Stomach smooth muscle (tissue), 2 donors: ENCODE measurements at regions not wholly inside any gene's neighbourhood (a gene's known extent, or its start where the extent isn't known, plus 50 kb on each side); places are given as distances from the start of the nearest gene placed in this dataset.

ENCODE experiments used
- H3K27ac ChIP-seq: one replicate; pipeline ENCODE4 v1.7.0; 2013; ENCODE audit warnings: mild to moderate bottlenecking, low read length, inconsistent platforms
- H3K27me3 ChIP-seq, 2 donors: one replicate each; pipeline ENCODE4 v1.7.0; 2013; ENCODE audit warnings: low read length in 2 of 2; ENCODE audit not compliant: insufficient read depth in 2 of 2, control insufficient read depth in 1 of 2
- H3K36me3 ChIP-seq, 2 donors: one replicate each; pipeline ENCODE4 v1.7.0; 2013; ENCODE audit warnings: low read length in 2 of 2; ENCODE audit not compliant: control insufficient read depth in 2 of 2, insufficient read depth in 2 of 2
- H3K4me1 ChIP-seq: one replicate; pipeline ENCODE4 v1.7.0; 2013; ENCODE audit warnings: low read length; ENCODE audit not compliant: control insufficient read depth, insufficient read depth
- H3K4me3 ChIP-seq, 2 donors: one replicate each; pipeline ENCODE4 v1.7.0; 2013; ENCODE audit warnings: low read length in 2 of 2
- H3K9ac ChIP-seq, 2 donors: one replicate each; pipeline ENCODE4 v1.7.0; 2013; ENCODE audit warnings: low read length in 2 of 2, mild to moderate bottlenecking in 1 of 2
- H3K9me3 ChIP-seq, 2 donors: one replicate each; pipeline ENCODE4 v1.7.0; 2013; ENCODE audit warnings: low read length in 2 of 2; ENCODE audit not compliant: control insufficient read depth in 2 of 2
- donor health status: healthy.
- donor health status: Pancreatic carcinoma.

- Histone ChIP-seq H3K9me3 (peaks cover 0 to 4% of the 10 kb centered on the region in 2 donors), H3K36me3 (no peaks in the 10 kb centered on the region), H3K27me3 (no peaks in the 10 kb centered on the region)
These were observed 243.9 kb downstream of the IRX2 start for GRCh38 chr5:2507611-2508010.

GRCh38 chr5:2506603-2507002 is 244.9 kb downstream of the IRX2 start:
- Histone ChIP-seq H3K4me1 (no peaks in the 10 kb centered on the region), H3K9me3 (peaks cover 0 to 4% of the 10 kb centered on the region in 2 donors), H3K27ac (no peak overlapping the region), H3K36me3 (no peaks in the 10 kb centered on the region), H3K9ac (no peak overlapping the region), H3K4me3 (no peak overlapping the region), H3K27me3 (no peaks in the 10 kb centered on the region)

More at GRCh38 chr5:2507611-2508010, 243.9 kb downstream of the IRX2 start:
- Histone ChIP-seq H3K4me3 (no peak overlapping the region), H3K27ac (no peak overlapping the region), H3K4me1 (no peaks in the 10 kb centered on the region), H3K9ac (no peak overlapping the region)

- no peaks in the 10 kb centered on the region for H3K4me1 ChIP-seq
These were observed 246.3 kb downstream of the IRX2 start for GRCh38 chr5:2505217-2505616.

GRCh38 chr5:2502970-2503594 is 248.4 kb downstream of the IRX2 start:
- Histone ChIP-seq H3K4me3 (no peak overlapping the region), H3K9ac (no peak overlapping the region), H3K9me3 (peaks cover 8 to 11% of the 10 kb centered on the region in 2 donors), H3K36me3 (no peaks in the 10 kb centered on the region), H3K4me1 (no peaks in the 10 kb centered on the region), H3K27ac (no peak overlapping the region), H3K27me3 (no peaks in the 10 kb centered on the region)

More at GRCh38 chr5:2505217-2505616, 246.3 kb downstream of the IRX2 start:
- no peak overlapping the region for H3K4me3 ChIP-seq
- peaks cover 7 to 8% of the 10 kb centered on the region in 2 donors for H3K9me3 ChIP-seq
- H3K9ac ChIP-seq: no peak overlapping the region
- no peaks in the 10 kb centered on the region for H3K36me3 ChIP-seq
- no peak overlapping the region for H3K27ac ChIP-seq
- no peaks in the 10 kb centered on the region for H3K27me3 ChIP-seq

GRCh38 chr5:2499917-2500316 is 251.6 kb downstream of the IRX2 start:
- no peaks in the 10 kb centered on the region for H3K36me3 ChIP-seq
- no peak overlapping the region for H3K27ac ChIP-seq
- no peaks in the 10 kb centered on the region for H3K4me1 ChIP-seq
- peaks cover 8 to 11% of the 10 kb centered on the region in 2 donors for H3K9me3 ChIP-seq
- H3K4me3 ChIP-seq: no peak overlapping the region
- H3K9ac ChIP-seq: no peak overlapping the region
- no peaks in the 10 kb centered on the region for H3K27me3 ChIP-seq

GRCh38 chr5:2496891-2497290 is 254.6 kb downstream of the IRX2 start:
- Histone ChIP-seq H3K4me3 (no peak overlapping the region), H3K36me3 (no peaks in the 10 kb centered on the region), H3K4me1 (no peaks in the 10 kb centered on the region), H3K27ac (no peak overlapping the region), H3K27me3 (no peaks in the 10 kb centered on the region), H3K9me3 (peaks cover 5 to 11% of the 10 kb centered on the region in 2 donors), H3K9ac (no peak overlapping the region)

- Histone ChIP-seq H3K27ac (no peak overlapping the region), H3K9ac (no peak overlapping the region), H3K4me1 (no peaks in the 10 kb centered on the region), H3K9me3 (peaks cover 5 to 11% of the 10 kb centered on the region in 2 donors), H3K36me3 (no peaks in the 10 kb centered on the region), H3K4me3 (no peak overlapping the region), H3K27me3 (no peaks in the 10 kb centered on the region)
These were observed 255.4 kb downstream of the IRX2 start for GRCh38 chr5:2496126-2496525.

- Histone ChIP-seq H3K4me3 (no peak overlapping the region), H3K9me3 (peaks cover 0 to 3% of the 10 kb centered on the region in 2 donors), H3K27me3 (no peaks in the 10 kb centered on the region), H3K4me1 (no peaks in the 10 kb centered on the region), H3K36me3 (no peaks in the 10 kb centered on the region), H3K27ac (no peak overlapping the region), H3K9ac (no peak overlapping the region)
These were observed 258.1 kb downstream of the IRX2 start for GRCh38 chr5:2493356-2493755.

- H3K9me3 ChIP-seq: peaks cover 0 to 3% of the 10 kb centered on the region in 2 donors
- no peaks in the 10 kb centered on the region for H3K4me1 ChIP-seq
- no peaks in the 10 kb centered on the region for H3K36me3 ChIP-seq
- H3K4me3 ChIP-seq: no peak overlapping the region
- H3K27me3 ChIP-seq: no peaks in the 10 kb centered on the region
- H3K27ac ChIP-seq: no peak overlapping the region
- H3K9ac ChIP-seq: no peak overlapping the region
These were observed 259.0 kb downstream of the IRX2 start for GRCh38 chr5:2492476-2492875.

- no peaks in the 10 kb centered on the region for H3K36me3 ChIP-seq
- no peaks in the 10 kb centered on the region for H3K4me1 ChIP-seq
- no peaks in the 10 kb centered on the region for H3K27me3 ChIP-seq
- H3K9me3 ChIP-seq: peaks cover 0 to 3% of the 10 kb centered on the region in 2 donors
- H3K27ac ChIP-seq: no peak overlapping the region
- no peak overlapping the region for H3K9ac ChIP-seq
- no peak overlapping the region for H3K4me3 ChIP-seq
These were observed 259.6 kb downstream of the IRX2 start for GRCh38 chr5:2491846-2492245.

GRCh38 chr5:2489306-2489705 is 262.2 kb downstream of the IRX2 start:
- Histone ChIP-seq H3K36me3 (no peaks in the 10 kb centered on the region), H3K4me3 (no peak overlapping the region), H3K4me1 (no peaks in the 10 kb centered on the region), H3K9me3 (peaks cover 0 to 3% of the 10 kb centered on the region in 2 donors), H3K9ac (no peak overlapping the region), H3K27ac (no peak overlapping the region), H3K27me3 (no peaks in the 10 kb centered on the region)
